ENCODE measurements at regions not wholly inside any gene's neighbourhood (a gene's known extent, or its start where the extent isn't known, plus 50 kb on each side); places are given as distances from the start of the nearest gene placed in this dataset.

DNA sequence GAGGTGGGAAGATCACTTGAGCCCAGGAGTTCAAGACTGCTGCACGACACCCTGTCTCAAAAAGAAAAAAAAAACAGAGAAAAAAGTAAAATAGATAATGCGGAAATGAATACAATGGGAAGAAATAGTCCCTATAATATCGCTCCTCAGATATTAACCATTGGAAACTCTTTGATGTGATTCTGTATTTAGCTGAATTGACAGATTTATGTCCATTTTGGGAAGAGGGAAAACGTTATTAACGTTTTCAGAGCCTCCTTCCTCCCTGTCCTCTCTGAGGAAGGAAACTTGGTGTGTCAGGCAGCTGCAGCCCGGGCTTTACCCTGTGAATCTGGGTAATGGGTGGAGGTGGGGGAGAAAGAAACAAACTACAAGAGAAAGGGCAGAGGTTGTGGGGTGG, 61.6 kb upstream of the ECE1 start:
- DNase-seq (ENCODE audit: low spot score in 2 of 2), result no peak
- H3K4me3 ChIP-seq (ENCODE audit: low read depth, poor library complexity, severe bottlenecking), result no peak overlapping the region
- TF ChIP-seq CTCF (IDR thresholded peaks at IDR 0.05), result no peak
- TF ChIP-seq POLR2A (IDR thresholded peaks at IDR 0.05), result no peak
- WGBS, 2 donors, result 72 to 80% methylated on average over 6 of the region's 6 CpGs
- intact Hi-C loops (cut with DNase I; ENCODE audit: low total_unique reads), result no loop called here

DNA sequence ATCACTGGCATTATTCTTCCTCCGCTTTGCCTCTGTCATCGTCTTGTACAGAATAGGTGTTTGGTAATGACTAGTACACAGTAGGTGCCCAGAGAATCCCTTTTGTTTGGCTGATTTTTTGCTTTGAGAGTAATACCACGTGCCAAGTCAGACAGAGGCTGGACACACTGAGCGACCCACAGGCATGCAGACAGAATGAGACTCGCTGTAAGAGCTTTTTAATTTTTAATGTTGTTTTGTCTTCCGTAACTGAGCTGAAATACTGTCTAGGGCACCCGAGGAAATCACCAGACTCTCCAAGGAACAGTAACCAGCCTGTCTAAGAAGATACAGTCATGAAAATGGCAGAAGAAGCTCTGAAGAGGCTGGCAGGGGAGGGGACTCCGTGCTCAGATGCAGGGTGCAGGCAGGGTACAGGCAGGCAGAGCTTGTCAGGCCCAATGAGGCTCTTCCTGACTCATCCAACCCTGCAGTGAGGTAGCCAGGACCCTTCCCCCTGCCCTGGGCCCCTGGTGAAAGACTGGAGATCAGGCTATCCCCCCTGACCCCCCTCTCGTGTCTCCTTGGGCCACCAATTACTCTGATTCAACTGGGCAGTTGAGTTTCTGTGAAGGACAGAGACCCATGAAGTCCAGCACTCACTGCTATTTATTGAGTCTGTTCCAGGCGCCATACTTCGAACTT, 60.1 kb upstream of the ECE1 start:
- DNase-seq (ENCODE audit: low spot score in 2 of 2), result no peak
- TF ChIP-seq POLR2A (IDR thresholded peaks at IDR 0.05), result no peak
- TF ChIP-seq CTCF (IDR thresholded peaks at IDR 0.05), result no peak
- intact Hi-C loops (cut with DNase I; ENCODE audit: low total_unique reads), result no loop called here
- WGBS, 2 donors, result 87 to 89% methylated on average over 11 of the region's 11 CpGs
- no peak overlapping the region for H3K4me3 ChIP-seq (ENCODE audit: low read depth, poor library complexity, severe bottlenecking)

GRCh38 chr1:21349693-21350092, 59.4 kb upstream of the ECE1 start:
- no peak for TF ChIP-seq POLR2A (IDR thresholded peaks at IDR 0.05)
- no peak for TF ChIP-seq CTCF (IDR thresholded peaks at IDR 0.05)
- 86 to 87% methylated on average over 3 of the region's 3 CpGs for WGBS, 2 donors
- DNase-seq (ENCODE audit: low spot score in 2 of 2), result no peak
- intact Hi-C loops (cut with DNase I; ENCODE audit: low total_unique reads), result no loop called here
- no peak overlapping the region for H3K4me3 ChIP-seq (ENCODE audit: low read depth, poor library complexity, severe bottlenecking)

- no peak for DNase-seq (ENCODE audit: low spot score in 2 of 2)
- intact Hi-C loops (cut with DNase I; ENCODE audit: low total_unique reads), result no loop called here
- TF ChIP-seq CTCF (IDR thresholded peaks at IDR 0.05) (no peak), POLR2A (IDR thresholded peaks at IDR 0.05) (no peak)
- no peak overlapping the region for H3K4me3 ChIP-seq (ENCODE audit: low read depth, poor library complexity, severe bottlenecking)
- 78 to 81% methylated on average over 8 of the region's 8 CpGs for WGBS, 2 donors
Observed at GRCh38 chr1:21347072-21347581, 56.9 kb upstream of the ECE1 start.

DNA sequence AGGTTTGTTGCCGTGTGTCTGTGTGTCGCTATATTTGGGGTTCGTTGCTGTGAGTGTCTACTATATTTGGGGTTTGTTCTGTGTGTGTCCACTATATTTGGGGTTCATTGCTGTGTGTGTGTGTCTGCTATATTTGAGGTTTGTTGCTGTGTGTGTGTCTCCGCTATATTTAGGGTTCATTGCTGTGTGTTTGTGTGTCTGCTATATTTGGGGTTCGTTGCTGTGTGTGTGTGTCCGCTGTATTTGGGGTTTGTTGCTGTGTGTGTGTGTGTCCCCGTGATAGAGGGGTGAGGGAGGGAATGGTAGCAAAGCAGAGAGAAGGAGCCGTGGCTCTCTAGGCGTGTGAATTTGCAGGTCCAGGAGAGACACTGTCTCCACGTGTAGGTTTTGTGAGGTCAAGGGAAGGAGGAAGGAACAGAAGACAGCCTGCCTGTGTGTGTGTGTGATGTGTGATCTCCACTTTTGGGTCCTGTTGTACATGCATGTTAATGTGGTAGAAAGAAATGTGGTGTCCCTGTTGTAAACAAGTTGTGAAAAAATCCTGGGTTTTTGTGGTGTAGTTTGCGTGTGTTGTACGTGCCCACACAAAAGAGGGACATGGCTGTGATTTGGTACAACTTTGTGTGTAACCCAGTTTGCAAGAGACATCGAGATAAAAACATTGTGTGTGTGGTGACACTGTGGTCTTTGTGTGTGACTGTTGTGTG, 56.3 kb upstream of the ECE1 start:
- intact Hi-C loops (cut with DNase I; ENCODE audit: low total_unique reads), result no loop called here
- DNase-seq (ENCODE audit: low spot score in 2 of 2), result no peak
- 54 to 62% methylated on average over 13 of the region's 13 CpGs for WGBS, 2 donors
- no peak overlapping the region for H3K4me3 ChIP-seq (ENCODE audit: low read depth, poor library complexity, severe bottlenecking)
- no peak for TF ChIP-seq POLR2A (IDR thresholded peaks at IDR 0.05)
- TF ChIP-seq CTCF (IDR thresholded peaks at IDR 0.05), result no peak

Data from lower leg skin (tissue), 4 donors.